GM18502 (cell line): ENCODE measurements at regions not wholly inside any gene's neighbourhood (a gene's known extent, or its start where the extent isn't known, plus 50 kb on each side); places are given as distances from the start of the nearest gene placed in this dataset.

ENCODE experiments used
- ATAC-seq: cut with Tn5 transposase; IDR thresholded peaks from one replicate; pipeline ENCODE4 v1.9.1; 2021; ENCODE audit warnings: mild to moderate bottlenecking; ENCODE audit not compliant: unreplicated experiment, poor library complexity

- ATAC-seq = no peak
These were observed 81.3 kb upstream of the MOCS1 start for GRCh38 chr6:40015530-40015929.

- no peak for ATAC-seq
These were observed 77.6 kb upstream of the MOCS1 start for GRCh38 chr6:40011844-40012243.

- ATAC-seq = no peak
These were observed 66.8 kb upstream of the MOCS1 start for GRCh38 chr6:40000964-40001515.

- ATAC-seq = no peak
These were observed 65.0 kb upstream of the MOCS1 start for GRCh38 chr6:39999006-39999867.

- no peak for ATAC-seq
These were observed 63.9 kb upstream of the MOCS1 start for GRCh38 chr6:39998126-39998525.

- ATAC-seq = no peak
These were observed 62.9 kb upstream of the MOCS1 start for GRCh38 chr6:39997101-39997635.

- ATAC-seq = no peak
These were observed 61.4 kb upstream of the MOCS1 start for GRCh38 chr6:39995633-39996032.

GRCh38 chr6:39992861-39993622 is 58.8 kb upstream of the MOCS1 start:
- ATAC-seq = no peak
